ENCODE measurements at regions not wholly inside any gene's neighbourhood (a gene's known extent, or its start where the extent isn't known, plus 50 kb on each side); places are given as distances from the start of the nearest gene placed in this dataset.

- Histone ChIP-seq H3K9me3 (ENCODE audit: low read length) (no peaks in the 10 kb centered on the region), H3K27ac (ENCODE audit: extremely low read length, insufficient read depth, low read length) (no peak overlapping the region), H3K36me3 (replicated peaks in 1 of 2; ENCODE audit: control insufficient read depth in 1 of 2, insufficient read depth in 2 of 2, low read length in 2 of 2) (no peaks in the 10 kb centered on the region), H3K9ac (ENCODE audit: insufficient read depth, low read depth, low read length) (no peak overlapping the region), H3K4me1 (ENCODE audit: insufficient read depth, low read length) (peaks cover 14% of the 10 kb centered on the region), H3K4me3 (replicated peaks in 1 of 3; ENCODE audit: insufficient read depth in 1 of 3, low read depth in 2 of 3, low read length in 3 of 3) (no peak overlapping the region), H3K4me2 (ENCODE audit: low read depth, low read length) (no peak overlapping the region), H4K20me1 (ENCODE audit: insufficient read depth, low read length) (no peaks in the 10 kb centered on the region), H3K79me2 (ENCODE audit: insufficient read depth, low read length) (no peaks in the 10 kb centered on the region), H2AFZ (ENCODE audit: low read length) (no peak overlapping the region), H3K27me3 (ENCODE audit: control insufficient read depth in 1 of 2, insufficient read depth in 2 of 2, low read length in 2 of 2) (0 out of 5 replicates have a peak, but pooled peaks cover 0 to 3% of the 10 kb centered on the region in 2 experiments)
- no peak for FAIRE-seq
- no peak for ATAC-seq
- BruUV-seq (replicated peaks): no TSS peak
- WGBS (ENCODE audit: low lambda C conversion rate): 19% methylated on average over 4 of the region's 4 CpGs
- no peak for DNase-seq (ENCODE audit: low spot score)
- in situ Hi-C loops (cut with HindIII; ENCODE audit: extremely low pct_ligation_motif_present, low pct_unique_long_range_greater_than_20kb): no loop called here
- CTCF ChIA-PET (ENCODE audit: low intra/inter-chr PET ratio, low total read pairs): no interaction called here
- POLR2A ChIA-PET: no interaction called here
- no peak for TF ChIP-seq POLR2AphosphoS5 (IDR thresholded peaks at IDR 0.05; ENCODE audit: low read depth, low read length)
- no peak for TF ChIP-seq BRF2 (CRISPR knock-in tag; IDR thresholded peaks at IDR 0.05)
- no peak for TF ChIP-seq ZNF10 (CRISPR knock-in tag; IDR thresholded peaks at IDR 0.05; ENCODE audit: borderline replicate concordance, low read depth)
- TF ChIP-seq, protein P1, sequence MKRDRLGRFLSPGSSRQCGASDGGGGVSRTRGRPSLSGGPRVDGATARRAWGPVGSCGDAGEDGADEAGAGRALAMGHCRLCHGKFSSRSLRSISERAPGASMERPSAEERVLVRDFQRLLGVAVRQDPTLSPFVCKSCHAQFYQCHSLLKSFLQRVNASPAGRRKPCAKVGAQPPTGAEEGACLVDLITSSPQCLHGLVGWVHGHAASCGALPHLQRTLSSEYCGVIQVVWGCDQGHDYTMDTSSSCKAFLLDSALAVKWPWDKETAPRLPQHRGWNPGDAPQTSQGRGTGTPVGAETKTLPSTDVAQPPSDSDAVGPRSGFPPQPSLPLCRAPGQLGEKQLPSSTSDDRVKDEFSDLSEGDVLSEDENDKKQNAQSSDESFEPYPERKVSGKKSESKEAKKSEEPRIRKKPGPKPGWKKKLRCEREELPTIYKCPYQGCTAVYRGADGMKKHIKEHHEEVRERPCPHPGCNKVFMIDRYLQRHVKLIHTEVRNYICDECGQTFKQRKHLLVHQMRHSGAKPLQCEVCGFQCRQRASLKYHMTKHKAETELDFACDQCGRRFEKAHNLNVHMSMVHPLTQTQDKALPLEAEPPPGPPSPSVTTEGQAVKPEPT (CRISPR knock-in tag; IDR thresholded peaks at IDR 0.05; ENCODE audit: low read depth): no peak
- no peak for TF ChIP-seq SP5 (CRISPR knock-in tag; IDR thresholded peaks at IDR 0.05; ENCODE audit: borderline replicate concordance, low read depth)
- TF ChIP-seq, protein P2, sequence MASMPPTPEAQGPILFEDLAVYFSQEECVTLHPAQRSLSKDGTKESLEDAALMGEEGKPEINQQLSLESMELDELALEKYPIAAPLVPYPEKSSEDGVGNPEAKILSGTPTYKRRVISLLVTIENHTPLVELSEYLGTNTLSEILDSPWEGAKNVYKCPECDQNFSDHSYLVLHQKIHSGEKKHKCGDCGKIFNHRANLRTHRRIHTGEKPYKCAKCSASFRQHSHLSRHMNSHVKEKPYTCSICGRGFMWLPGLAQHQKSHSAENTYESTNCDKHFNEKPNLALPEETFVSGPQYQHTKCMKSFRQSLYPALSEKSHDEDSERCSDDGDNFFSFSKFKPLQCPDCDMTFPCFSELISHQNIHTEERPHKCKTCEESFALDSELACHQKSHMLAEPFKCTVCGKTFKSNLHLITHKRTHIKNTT (CRISPR knock-in tag; IDR thresholded peaks at IDR 0.05): no peak
- TF ChIP-seq ZNF747 (CRISPR knock-in tag; IDR thresholded peaks at IDR 0.05; ENCODE audit: borderline replicate concordance): no peak
- TF ChIP-seq, protein P3, sequence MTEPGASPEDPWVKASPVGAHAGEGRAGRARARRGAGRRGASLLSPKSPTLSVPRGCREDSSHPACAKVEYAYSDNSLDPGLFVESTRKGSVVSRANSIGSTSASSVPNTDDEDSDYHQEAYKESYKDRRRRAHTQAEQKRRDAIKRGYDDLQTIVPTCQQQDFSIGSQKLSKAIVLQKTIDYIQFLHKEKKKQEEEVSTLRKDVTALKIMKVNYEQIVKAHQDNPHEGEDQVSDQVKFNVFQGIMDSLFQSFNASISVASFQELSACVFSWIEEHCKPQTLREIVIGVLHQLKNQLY (CRISPR knock-in tag; IDR thresholded peaks at IDR 0.05): no peak
- no peak for TF ChIP-seq NCOA2 (CRISPR knock-in tag; IDR thresholded peaks at IDR 0.05)
- TF ChIP-seq KDM6A (CRISPR knock-in tag; IDR thresholded peaks at IDR 0.05; ENCODE audit: low read depth): no peak
- TF ChIP-seq KAT7 (CRISPR knock-in tag; IDR thresholded peaks at IDR 0.05; ENCODE audit: borderline replicate concordance): no peak
- TF ChIP-seq, protein P4, sequence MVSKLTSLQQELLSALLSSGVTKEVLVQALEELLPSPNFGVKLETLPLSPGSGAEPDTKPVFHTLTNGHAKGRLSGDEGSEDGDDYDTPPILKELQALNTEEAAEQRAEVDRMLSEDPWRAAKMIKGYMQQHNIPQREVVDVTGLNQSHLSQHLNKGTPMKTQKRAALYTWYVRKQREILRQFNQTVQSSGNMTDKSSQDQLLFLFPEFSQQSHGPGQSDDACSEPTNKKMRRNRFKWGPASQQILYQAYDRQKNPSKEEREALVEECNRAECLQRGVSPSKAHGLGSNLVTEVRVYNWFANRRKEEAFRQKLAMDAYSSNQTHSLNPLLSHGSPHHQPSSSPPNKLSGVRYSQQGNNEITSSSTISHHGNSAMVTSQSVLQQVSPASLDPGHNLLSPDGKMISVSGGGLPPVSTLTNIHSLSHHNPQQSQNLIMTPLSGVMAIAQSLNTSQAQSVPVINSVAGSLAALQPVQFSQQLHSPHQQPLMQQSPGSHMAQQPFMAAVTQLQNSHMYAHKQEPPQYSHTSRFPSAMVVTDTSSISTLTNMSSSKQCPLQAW (CRISPR knock-in tag; IDR thresholded peaks at IDR 0.05): no peak
- intact Hi-C loops (cut with micrococcal nuclease; ENCODE audit: unreplicated experiment): no loop called here
These were observed 141.6 kb downstream of the ZNF518B start for GRCh38 chr4:10315638-10316037.
